DOHH2 (cell line): ENCODE measurements at regions not wholly inside any gene's neighbourhood (a gene's known extent, or its start where the extent isn't known, plus 50 kb on each side); places are given as distances from the start of the nearest gene placed in this dataset.

Experiments used
- H3F3A ChIP-seq: fragments of 200-600 bp; sonication (generic), shearing (Covaris generic); 2 replicates; pipeline ENCODE4 v1.6.0; 2016; ENCODE audit warnings: antibody characterized with exemption, mild to moderate bottlenecking; ENCODE audit not compliant: control insufficient read depth, insufficient read depth
- H3K27ac ChIP-seq: fragments of 200-600 bp; sonication (generic); 2 replicates; pipeline ENCODE4 v1.5.1; 2014; ENCODE audit warnings: low read depth, mild to moderate bottlenecking, low read length, moderate library complexity
- H3K27me3 ChIP-seq: fragments of 200-600 bp; sonication (generic); 2 replicates; pipeline ENCODE4 v1.6.1; 2014; ENCODE audit warnings: mild to moderate bottlenecking, low read length, mixed read lengths; ENCODE audit not compliant: control insufficient read depth
- H3K36me3 ChIP-seq: fragments of 200-600 bp; sonication (generic); 2 replicates; pipeline ENCODE4 v1.6.1; 2014; ENCODE audit warnings: mild to moderate bottlenecking, low read length, moderate library complexity, mixed read lengths; ENCODE audit not compliant: control insufficient read depth
- H3K4me1 ChIP-seq: fragments of 200-600 bp; sonication (generic); 2 replicates; pipeline ENCODE4 v1.6.1; 2014; ENCODE audit warnings: mild to moderate bottlenecking, low read length, mixed read lengths; ENCODE audit not compliant: control insufficient read depth
- H3K4me2 ChIP-seq: fragments of 200-600 bp; sonication (generic); 2 replicates; pipeline ENCODE4 v1.6.0; 2014; ENCODE audit warnings: mild to moderate bottlenecking, low read length, moderate library complexity
- H3K4me3 ChIP-seq: fragments of 200-600 bp; sonication (generic); 2 replicates; pipeline ENCODE4 v1.5.1; 2014; ENCODE audit warnings: mild to moderate bottlenecking, low read length, mixed read lengths
- H3K79me2 ChIP-seq: fragments of 200-600 bp; sonication (generic); 2 replicates; pipeline ENCODE4 v1.6.1; 2014; ENCODE audit warnings: mild to moderate bottlenecking, low read length, mixed read lengths; ENCODE audit not compliant: control insufficient read depth
- H3K9me2 ChIP-seq: fragments of 200-600 bp; sonication (generic); replicated peaks from 2 replicates; pipeline ENCODE4 v1.6.1; 2014; ENCODE audit warnings: mild to moderate bottlenecking, low read length, mixed read lengths; ENCODE audit not compliant: control insufficient read depth
- H3K9me3 ChIP-seq: fragments of 200-600 bp; sonication (generic); 2 replicates; pipeline ENCODE4 v1.6.1; 2014; ENCODE audit warnings: antibody characterized with exemption, low read length, mixed read lengths; ENCODE audit not compliant: control insufficient read depth, insufficient read depth
- H4K20me1 ChIP-seq: fragments of 200-600 bp; sonication (generic); 2 replicates; pipeline ENCODE4 v1.6.0; 2014; ENCODE audit warnings: low read depth, mild to moderate bottlenecking, antibody characterized with exemption, low read length, moderate library complexity; ENCODE audit not compliant: control insufficient read depth, insufficient read depth
- CTCF ChIP-seq: fragments of 200-600 bp; sonication (generic); IDR thresholded peaks from one replicate; pipeline ENCODE4 v1.5.1; 2014; ENCODE audit warnings: antibody characterized with exemption, mild to moderate bottlenecking, low read depth, low read length; ENCODE audit not compliant: poor library complexity, severe bottlenecking
- EZH2phosphoT487 ChIP-seq: fragments of 200-600 bp; sonication (generic); IDR thresholded peaks from 2 replicates; pipeline ENCODE4 v1.6.1; 2017; ENCODE audit warnings: borderline replicate concordance, mild to moderate bottlenecking, antibody characterized with exemption, low read length, moderate library complexity, mixed read lengths

- TF ChIP-seq CTCF: no peak
- no peak for TF ChIP-seq EZH2phosphoT487
- Histone ChIP-seq H3K79me2 (no peaks in the 10 kb centered on the region), H3K36me3 (no peaks in the 10 kb centered on the region), H3F3A (no peaks in the 10 kb centered on the region), H3K9me2 (no peaks in the 10 kb centered on the region), H3K4me2 (no peak overlapping the region), H3K9me3 (no peaks in the 10 kb centered on the region), H3K4me3 (no peak overlapping the region), H3K27ac (no peak overlapping the region), H3K4me1 (no peaks in the 10 kb centered on the region), H3K27me3 (no peaks in the 10 kb centered on the region), H4K20me1 (no peaks in the 10 kb centered on the region)
These were observed 156.4 kb downstream of the PTGER3 start for GRCh38 chr1:70891051-70891843.

DNA sequence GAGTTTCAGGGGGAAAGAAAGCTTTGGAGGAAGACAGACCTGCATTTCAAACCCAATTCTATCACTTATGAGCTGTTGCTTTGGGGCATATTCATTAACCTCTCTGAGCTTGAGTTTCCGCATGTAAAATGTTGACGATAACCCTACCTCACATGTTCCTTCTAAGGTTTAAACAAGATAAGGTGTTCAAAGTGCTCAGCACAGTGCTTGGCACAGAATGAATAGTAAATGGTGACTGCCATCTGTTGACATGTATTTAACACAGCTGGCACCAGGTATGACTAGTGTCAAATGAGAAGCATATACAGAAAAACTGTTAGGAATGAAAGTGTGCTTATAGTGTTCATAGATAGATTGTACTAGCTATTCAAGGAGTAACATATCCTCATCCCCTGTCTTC, 155.5 kb downstream of the PTGER3 start:
- H3K4me1 ChIP-seq: no peaks in the 10 kb centered on the region

GRCh38 chr1:70892930-70893329, 154.7 kb downstream of the PTGER3 start:
- no peaks in the 10 kb centered on the region for H3K79me2 ChIP-seq
- H3K9me2 ChIP-seq: no peaks in the 10 kb centered on the region
- H3K27ac ChIP-seq: no peak overlapping the region
- H3F3A ChIP-seq: no peaks in the 10 kb centered on the region
- H3K36me3 ChIP-seq: no peaks in the 10 kb centered on the region
- no peaks in the 10 kb centered on the region for H4K20me1 ChIP-seq
- H3K9me3 ChIP-seq: no peaks in the 10 kb centered on the region
- H3K4me3 ChIP-seq: no peak overlapping the region
- H3K27me3 ChIP-seq: no peaks in the 10 kb centered on the region
- no peaks in the 10 kb centered on the region for H3K4me1 ChIP-seq
- TF ChIP-seq EZH2phosphoT487: no peak
- TF ChIP-seq CTCF: no peak
- H3K4me2 ChIP-seq: no peak overlapping the region

More for the DNA sequence above, 155.5 kb downstream of the PTGER3 start:
- Histone ChIP-seq H3K9me2 (no peaks in the 10 kb centered on the region), H3F3A (no peaks in the 10 kb centered on the region), H3K4me2 (no peak overlapping the region), H3K27me3 (no peaks in the 10 kb centered on the region), H3K36me3 (no peaks in the 10 kb centered on the region), H3K79me2 (no peaks in the 10 kb centered on the region), H4K20me1 (no peaks in the 10 kb centered on the region), H3K9me3 (no peaks in the 10 kb centered on the region), H3K4me3 (no peak overlapping the region), H3K27ac (no peak overlapping the region)
- TF ChIP-seq CTCF (no peak), EZH2phosphoT487 (no peak)

GRCh38 chr1:70893381-70893780, 154.2 kb downstream of the PTGER3 start:
- Histone ChIP-seq H3K27me3 (no peaks in the 10 kb centered on the region), H3F3A (no peaks in the 10 kb centered on the region), H3K27ac (no peak overlapping the region), H4K20me1 (no peaks in the 10 kb centered on the region), H3K36me3 (no peaks in the 10 kb centered on the region), H3K4me2 (no peak overlapping the region), H3K9me3 (no peaks in the 10 kb centered on the region), H3K79me2 (no peaks in the 10 kb centered on the region), H3K4me1 (no peaks in the 10 kb centered on the region), H3K4me3 (no peak overlapping the region), H3K9me2 (no peaks in the 10 kb centered on the region)
- no peak for TF ChIP-seq CTCF
- no peak for TF ChIP-seq EZH2phosphoT487
